ENCODE measurements at regions not wholly inside any gene's neighbourhood (a gene's known extent, or its start where the extent isn't known, plus 50 kb on each side); places are given as distances from the start of the nearest gene placed in this dataset.

DNA sequence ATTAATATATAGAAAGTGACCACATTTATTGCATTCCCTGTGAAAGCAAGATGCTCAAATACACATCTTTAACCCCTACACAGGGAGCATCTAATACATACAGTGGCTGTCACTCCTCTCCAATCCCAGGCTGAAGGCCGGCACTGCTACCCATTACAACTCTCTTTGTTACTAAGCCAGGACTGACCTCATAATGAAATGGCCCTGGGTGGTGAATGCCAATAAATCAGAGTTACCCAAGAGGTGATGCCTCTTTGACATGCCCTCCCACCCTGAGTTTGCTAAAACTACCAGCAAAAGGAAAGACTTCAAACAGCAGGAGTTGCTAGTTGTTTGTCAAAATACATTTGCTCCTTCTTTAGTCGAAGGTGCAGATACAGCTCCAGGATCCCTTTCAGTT is 214.2 kb downstream of the FOXA2 start:
- H3K4me1 Mint-ChIP-seq = peaks cover 34% of the 10 kb centered on the region
- no peaks in the 10 kb centered on the region for H3K79me2 ChIP-seq (ENCODE audit: insufficient read depth, low read length)
- no peak overlapping the region for H3K9ac ChIP-seq (ENCODE audit: insufficient read depth, low read length, poor library complexity, severe bottlenecking)
- no peak overlapping the region for H3K4me3 Mint-ChIP-seq
- H3K9me3 Mint-ChIP-seq = peaks cover 0 to 3% (median 0%) of the 10 kb centered on the region in 7 donors
- no peaks in the 10 kb centered on the region for H3K9me3 ChIP-seq (replicated peaks in 1 of 2; ENCODE audit: control insufficient read depth in 1 of 2, insufficient read depth in 1 of 2, low read length in 2 of 2)
- no peaks in the 10 kb centered on the region for H3K27me3 ChIP-seq (ENCODE audit: control insufficient read depth in 2 of 2, insufficient read depth in 2 of 2, low read length in 2 of 2)
- TF ChIP-seq, protein P1, sequence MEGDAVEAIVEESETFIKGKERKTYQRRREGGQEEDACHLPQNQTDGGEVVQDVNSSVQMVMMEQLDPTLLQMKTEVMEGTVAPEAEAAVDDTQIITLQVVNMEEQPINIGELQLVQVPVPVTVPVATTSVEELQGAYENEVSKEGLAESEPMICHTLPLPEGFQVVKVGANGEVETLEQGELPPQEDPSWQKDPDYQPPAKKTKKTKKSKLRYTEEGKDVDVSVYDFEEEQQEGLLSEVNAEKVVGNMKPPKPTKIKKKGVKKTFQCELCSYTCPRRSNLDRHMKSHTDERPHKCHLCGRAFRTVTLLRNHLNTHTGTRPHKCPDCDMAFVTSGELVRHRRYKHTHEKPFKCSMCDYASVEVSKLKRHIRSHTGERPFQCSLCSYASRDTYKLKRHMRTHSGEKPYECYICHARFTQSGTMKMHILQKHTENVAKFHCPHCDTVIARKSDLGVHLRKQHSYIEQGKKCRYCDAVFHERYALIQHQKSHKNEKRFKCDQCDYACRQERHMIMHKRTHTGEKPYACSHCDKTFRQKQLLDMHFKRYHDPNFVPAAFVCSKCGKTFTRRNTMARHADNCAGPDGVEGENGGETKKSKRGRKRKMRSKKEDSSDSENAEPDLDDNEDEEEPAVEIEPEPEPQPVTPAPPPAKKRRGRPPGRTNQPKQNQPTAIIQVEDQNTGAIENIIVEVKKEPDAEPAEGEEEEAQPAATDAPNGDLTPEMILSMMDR (IDR thresholded peaks at IDR 0.05) = no peak
- peaks cover 0 to 3% (median 0%) of the 10 kb centered on the region in 3 donors for H3K27me3 Mint-ChIP-seq (ENCODE audit: low read depth in 3 of 3)
- intact Hi-C loops (cut with micrococcal nuclease) = no loop called here
- H3K4me2 ChIP-seq (replicated peaks; ENCODE audit: extremely low read depth, low read length, poor library complexity, severe bottlenecking) = no peak overlapping the region
- H3K4me3 ChIP-seq (replicated peaks in 1 of 3; ENCODE audit: low read depth in 2 of 3, low read length in 3 of 3) = no peak overlapping the region
- H2AFZ ChIP-seq (ENCODE audit: insufficient read depth, low read depth, low read length, poor library complexity, severe bottlenecking) = no peak overlapping the region
- H4K20me1 ChIP-seq (ENCODE audit: insufficient read depth, low read length) = no peaks in the 10 kb centered on the region
- no peaks in the 10 kb centered on the region for H3K36me3 ChIP-seq (replicated peaks in 1 of 2; ENCODE audit: control insufficient read depth in 1 of 2, insufficient read depth in 2 of 2, low read length in 2 of 2)
- H3K27ac Mint-ChIP-seq = peak overlapping the region in 1 of 7 donors; percentile 24
- WGBS (ENCODE audit: insufficient coverage) = 86% methylated on average over 1 of the region's 2 CpGs
- H3K36me3 Mint-ChIP-seq = no peaks in the 10 kb centered on the region
- peaks cover 23 to 28% of the 10 kb centered on the region in 2 donors for H3K4me1 ChIP-seq (ENCODE audit: control insufficient read depth in 1 of 2, insufficient read depth in 2 of 2, low read length in 2 of 2)
- no peak overlapping the region for H3K27ac ChIP-seq (ENCODE audit: low read depth in 1 of 2, low read length in 2 of 2)
- no peak for DNase-seq

DNA sequence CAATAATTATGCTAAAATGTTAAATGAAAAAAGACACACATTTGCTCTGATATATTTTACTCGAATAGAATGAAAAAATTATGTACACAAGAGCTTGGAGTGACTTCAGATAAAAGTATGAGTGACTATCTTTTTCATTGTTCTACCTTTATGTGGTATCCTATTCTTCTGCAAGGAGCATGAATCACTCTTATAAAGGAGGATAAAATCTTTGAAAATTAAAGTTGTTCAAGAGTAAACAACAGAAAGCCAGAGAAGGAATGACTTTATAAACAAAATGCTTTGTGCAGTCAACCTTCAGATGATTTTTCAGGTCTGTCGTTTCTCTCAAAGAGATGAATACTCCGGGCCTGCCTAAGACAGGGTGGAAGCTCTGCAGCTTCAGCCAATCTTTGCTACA is 215.3 kb downstream of the FOXA2 start:
- H3K27me3 Mint-ChIP-seq (ENCODE audit: low read depth in 3 of 3) = peaks cover 0 to 3% (median 0%) of the 10 kb centered on the region in 3 donors
- H3K4me1 Mint-ChIP-seq = peaks cover 30% of the 10 kb centered on the region
- no peaks in the 10 kb centered on the region for H3K36me3 Mint-ChIP-seq
- no peak overlapping the region for H3K27ac Mint-ChIP-seq
- Histone ChIP-seq H3K9ac (ENCODE audit: insufficient read depth, low read length, poor library complexity, severe bottlenecking) (no peak overlapping the region), H4K20me1 (ENCODE audit: insufficient read depth, low read length) (no peaks in the 10 kb centered on the region), H3K4me2 (replicated peaks; ENCODE audit: extremely low read depth, low read length, poor library complexity, severe bottlenecking) (no peak overlapping the region), H3K4me3 (replicated peaks in 1 of 3; ENCODE audit: low read depth in 2 of 3, low read length in 3 of 3) (no peak overlapping the region), H2AFZ (ENCODE audit: insufficient read depth, low read depth, low read length, poor library complexity, severe bottlenecking) (no peak overlapping the region), H3K27me3 (ENCODE audit: control insufficient read depth in 2 of 2, insufficient read depth in 2 of 2, low read length in 2 of 2) (no peaks in the 10 kb centered on the region), H3K79me2 (ENCODE audit: insufficient read depth, low read length) (no peaks in the 10 kb centered on the region), H3K4me1 (ENCODE audit: control insufficient read depth in 1 of 2, insufficient read depth in 2 of 2, low read length in 2 of 2) (peaks cover 23% of the 10 kb centered on the region in 2 donors), H3K9me3 (replicated peaks in 1 of 2; ENCODE audit: control insufficient read depth in 1 of 2, insufficient read depth in 1 of 2, low read length in 2 of 2) (no peaks in the 10 kb centered on the region), H3K36me3 (replicated peaks in 1 of 2; ENCODE audit: control insufficient read depth in 1 of 2, insufficient read depth in 2 of 2, low read length in 2 of 2) (no peaks in the 10 kb centered on the region), H3K27ac (ENCODE audit: low read depth in 1 of 2, low read length in 2 of 2) (no peak overlapping the region)
- no peak overlapping the region for H3K4me3 Mint-ChIP-seq
- H3K9me3 Mint-ChIP-seq = peaks cover 0 to 3% (median 0%) of the 10 kb centered on the region in 7 donors
- 94% methylated on average over 2 of the region's 3 CpGs for WGBS (ENCODE audit: insufficient coverage)
- TF ChIP-seq, protein P1 (IDR thresholded peaks at IDR 0.05) = no peak
- DNase-seq = no peak
- intact Hi-C loops (cut with micrococcal nuclease) = no loop called here

All from CD14-positive monocyte (primary cell).